ENCODE measurements at regions not wholly inside any gene's neighbourhood (a gene's known extent, or its start where the extent isn't known, plus 50 kb on each side); places are given as distances from the start of the nearest gene placed in this dataset.
"Not testable (repeated sequence)": the region's sequence is repeated elsewhere in the genome, so short reads cannot be mapped to it uniquely, and the experiment has no call there.

GRCh38 chr1:199472018-199472417 is 555.5 kb upstream of the NR5A2 start:
- no peak for FAIRE-seq

GRCh38 chr1:199472978-199473377 is 554.5 kb upstream of the NR5A2 start:
- FAIRE-seq: no peak

- peak; percentile 82 for FAIRE-seq
These were observed 552.8 kb upstream of the NR5A2 start for GRCh38 chr1:199474738-199475137.

- FAIRE-seq: no peak
These were observed 545.1 kb upstream of the NR5A2 start for GRCh38 chr1:199482426-199482825.

- no peak for FAIRE-seq
These were observed 537.9 kb upstream of the NR5A2 start for GRCh38 chr1:199489594-199489993.

- no peak for FAIRE-seq
These were observed 536.6 kb upstream of the NR5A2 start for GRCh38 chr1:199490769-199491527.

- no peak for FAIRE-seq
These were observed 532.1 kb upstream of the NR5A2 start for GRCh38 chr1:199495432-199495831.

GRCh38 chr1:199498802-199499201 is 528.7 kb upstream of the NR5A2 start:
- FAIRE-seq: not testable (repeated sequence)

- no peak for FAIRE-seq
These were observed 519.4 kb upstream of the NR5A2 start for GRCh38 chr1:199508072-199508471.

- FAIRE-seq: no peak
These were observed 518.9 kb upstream of the NR5A2 start for GRCh38 chr1:199508653-199509052.

- no peak for FAIRE-seq
These were observed 518.1 kb upstream of the NR5A2 start for GRCh38 chr1:199509456-199509855.

- FAIRE-seq: no peak
These were observed 517.2 kb upstream of the NR5A2 start for GRCh38 chr1:199510314-199510713.

- FAIRE-seq: no peak
These were observed 515.3 kb upstream of the NR5A2 start for GRCh38 chr1:199512037-199512710.

- no peak for FAIRE-seq
These were observed 512.2 kb upstream of the NR5A2 start for GRCh38 chr1:199515261-199515660.

- no peak for FAIRE-seq
These were observed 505.2 kb upstream of the NR5A2 start for GRCh38 chr1:199522338-199522737.

GRCh38 chr1:199522936-199523335 is 504.6 kb upstream of the NR5A2 start:
- FAIRE-seq: no peak

- no peak for FAIRE-seq
These were observed 498.2 kb upstream of the NR5A2 start for GRCh38 chr1:199529324-199529723.

- FAIRE-seq: not testable (repeated sequence)
These were observed 494.1 kb upstream of the NR5A2 start for GRCh38 chr1:199533361-199533760.

GRCh38 chr1:199545780-199546179 is 481.7 kb upstream of the NR5A2 start:
- no peak for FAIRE-seq

GRCh38 chr1:199546323-199546722 is 481.2 kb upstream of the NR5A2 start:
- FAIRE-seq: no peak

GRCh38 chr1:199549421-199549820 is 478.1 kb upstream of the NR5A2 start:
- FAIRE-seq: no peak

- no peak for FAIRE-seq
These were observed 477.1 kb upstream of the NR5A2 start for GRCh38 chr1:199550199-199551065.

- peak; percentile 96 for FAIRE-seq
These were observed 475.4 kb upstream of the NR5A2 start for GRCh38 chr1:199551967-199552565.
